Stimulated activated CD4-positive, alpha-beta T cell treated with anti-CD3 and anti-CD28 coated beads, TNF-alpha, amount 100 ng/mL, for 48 hours (primary cell): ENCODE measurements at regions not wholly inside any gene's neighbourhood (a gene's known extent, or its start where the extent isn't known, plus 50 kb on each side); places are given as distances from the start of the nearest gene placed in this dataset.
"Not testable (repeated sequence)": the region's sequence is repeated elsewhere in the genome, so short reads cannot be mapped to it uniquely, and the experiment has no call there.

Experiments used
- DNase-seq, 3 donors: peaks; one replicate each; pipeline ENCODE4 v3.0.0-alpha.2; 2020; ENCODE audit warnings: low read depth in 3 of 3

DNA sequence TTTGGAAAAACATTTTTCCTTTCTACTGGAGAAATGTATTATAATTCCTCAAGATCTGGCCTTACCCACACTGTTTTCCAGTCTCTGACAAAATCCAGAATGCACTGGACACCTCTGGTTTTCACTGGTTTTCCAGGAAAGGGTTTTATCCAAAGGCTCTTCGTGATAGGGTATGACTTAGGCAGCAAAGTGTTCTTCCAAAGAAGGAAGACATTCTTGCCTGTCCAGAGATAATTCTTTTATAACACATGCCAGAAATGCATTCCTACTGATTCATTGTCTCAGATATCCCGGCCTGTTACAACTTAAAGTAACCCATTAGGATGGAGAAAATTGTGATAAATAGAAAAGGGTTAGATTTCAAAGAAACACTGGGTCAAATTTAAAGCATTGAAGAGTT lies 2343.1 kb downstream of the PCDH7 start:
- no peak for DNase-seq

DNA sequence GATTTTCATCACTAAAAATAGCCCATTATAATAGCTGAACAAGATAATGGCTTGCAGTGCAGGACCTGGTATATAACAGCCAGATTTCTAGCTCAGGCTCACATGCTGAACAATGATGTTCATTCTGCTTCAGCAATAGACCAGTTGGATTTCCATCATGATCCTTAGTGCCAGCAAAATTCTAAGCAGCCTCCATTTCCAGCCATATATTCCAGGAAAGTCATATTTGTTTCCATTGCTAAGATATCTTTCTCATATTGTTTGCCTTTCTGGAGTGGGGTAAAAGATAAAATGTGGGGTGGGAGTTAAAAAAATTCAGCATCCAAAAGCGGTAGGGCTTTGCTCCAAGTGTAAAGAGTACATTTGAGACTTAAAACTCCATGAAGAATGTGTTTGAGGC lies 2344.1 kb downstream of the PCDH7 start:
- no peak for DNase-seq

DNA sequence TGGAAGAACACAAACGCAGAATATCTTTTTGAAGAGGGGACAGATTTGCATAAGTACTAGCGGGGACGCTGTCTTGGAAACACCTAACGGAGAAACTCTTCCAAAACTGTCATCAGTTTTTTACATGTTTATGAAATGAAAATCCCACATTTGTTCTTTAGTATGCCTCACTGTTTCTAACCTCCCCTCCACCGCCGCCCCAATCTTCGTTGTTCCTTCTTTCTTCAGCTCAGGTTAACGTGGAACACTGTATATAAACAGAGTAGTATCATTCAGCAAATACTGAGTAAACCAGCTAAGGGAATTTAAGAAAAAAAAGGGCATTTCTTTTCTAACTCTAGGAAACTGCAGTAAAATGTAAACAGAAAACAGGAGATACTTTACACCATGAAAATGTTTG lies 2345.6 kb downstream of the PCDH7 start:
- no peak for DNase-seq

DNA sequence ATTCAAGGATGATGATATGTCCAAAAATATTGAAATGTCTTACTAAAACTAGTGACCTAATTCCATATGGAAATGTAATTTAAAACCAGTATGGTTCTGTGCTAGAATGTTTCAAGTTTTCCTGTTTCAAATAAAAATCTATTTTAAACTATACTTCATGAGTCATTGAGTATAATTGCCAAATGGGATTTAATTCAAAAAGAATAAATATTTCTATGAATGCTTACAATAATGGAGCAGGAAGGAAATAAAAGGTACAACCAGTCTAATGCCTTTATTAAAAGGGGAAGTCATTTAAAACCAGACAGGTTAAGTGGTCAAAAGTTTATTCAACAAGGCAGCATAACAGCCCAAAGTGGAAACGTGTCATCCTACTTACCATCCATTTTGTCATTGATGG lies 2347.1 kb downstream of the PCDH7 start:
- no peak for DNase-seq

- DNase-seq: no peak
These were observed 2348.4 kb downstream of the PCDH7 start for GRCh38 chr4:33068539-33068938.

- no peak for DNase-seq
These were observed 2351.4 kb downstream of the PCDH7 start for GRCh38 chr4:33071535-33071934.

GRCh38 chr4:33072298-33073089 lies 2352.3 kb downstream of the PCDH7 start:
- DNase-seq: no peak

GRCh38 chr4:33073811-33074210 lies 2353.6 kb downstream of the PCDH7 start:
- no peak for DNase-seq

- no peak for DNase-seq
These were observed 2358.0 kb downstream of the PCDH7 start for GRCh38 chr4:33078145-33078544.

GRCh38 chr4:33080275-33080674 lies 2360.1 kb downstream of the PCDH7 start:
- DNase-seq: no peak

DNA sequence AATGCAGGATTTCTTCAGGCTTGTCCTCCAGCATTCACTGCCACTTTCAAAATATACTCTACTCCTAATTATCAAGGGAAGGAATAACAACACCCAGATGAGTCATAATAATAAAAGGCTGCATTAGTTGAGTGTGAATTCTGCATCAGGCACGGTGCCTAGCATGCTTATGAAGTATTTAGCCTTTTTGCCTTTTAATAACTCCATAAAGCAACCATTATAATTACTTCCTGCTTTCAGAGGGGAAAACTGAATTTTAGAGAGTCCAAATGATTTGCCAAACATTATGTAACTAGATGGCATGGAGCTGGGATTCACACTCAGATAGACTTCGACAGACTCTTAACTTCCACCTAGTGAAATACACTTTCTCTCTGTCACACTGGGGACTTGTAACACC lies 2365.5 kb downstream of the PCDH7 start:
- DNase-seq: no peak

GRCh38 chr4:33086331-33086925 lies 2366.3 kb downstream of the PCDH7 start:
- DNase-seq: no peak

GRCh38 chr4:33088713-33089112 lies 2368.5 kb downstream of the PCDH7 start:
- DNase-seq: no peak

DNA sequence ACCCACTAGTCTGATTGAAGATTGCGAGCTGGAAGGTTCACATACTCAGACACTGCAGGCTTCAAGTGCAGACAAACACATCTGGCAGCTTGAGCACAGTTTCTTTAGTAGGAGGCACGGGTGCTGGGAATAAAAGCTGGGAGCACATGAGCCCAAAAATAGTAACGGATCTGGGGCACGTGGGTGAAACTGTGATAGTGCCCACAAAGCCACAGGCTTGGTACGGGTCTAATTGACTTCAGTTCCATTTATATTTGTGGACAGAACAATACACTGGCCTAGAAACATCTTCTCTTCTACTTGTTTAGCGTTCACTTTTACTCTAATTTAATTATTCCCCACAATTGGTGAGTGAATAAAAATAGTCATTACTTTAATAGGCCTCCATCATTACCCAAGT lies 2370.7 kb downstream of the PCDH7 start:
- DNase-seq: no peak

GRCh38 chr4:33091961-33092360 lies 2371.8 kb downstream of the PCDH7 start:
- no peak for DNase-seq

GRCh38 chr4:33104273-33104672 lies 2384.1 kb downstream of the PCDH7 start:
- no peak for DNase-seq

- no peak for DNase-seq
These were observed 2387.6 kb downstream of the PCDH7 start for GRCh38 chr4:33107814-33108213.

- DNase-seq: no peak
These were observed 2390.9 kb downstream of the PCDH7 start for GRCh38 chr4:33111117-33111516.

DNA sequence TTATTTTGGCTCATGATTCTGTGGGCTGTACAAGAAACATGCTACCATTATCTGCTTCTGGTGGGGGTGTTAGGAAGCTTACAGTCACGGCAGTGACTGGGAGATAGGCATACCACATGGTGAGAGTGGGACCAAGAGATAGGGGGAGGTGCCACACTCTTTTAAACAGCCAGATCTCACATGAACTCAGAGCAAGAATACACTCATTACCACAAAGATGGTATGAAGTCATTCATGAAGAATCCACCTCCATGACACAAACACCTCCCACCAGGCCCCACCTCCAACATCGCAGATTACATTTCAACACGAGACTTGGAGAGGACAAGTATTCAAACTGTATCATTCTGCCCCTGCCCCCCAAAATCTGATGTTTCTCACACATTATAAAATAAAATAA lies 2396.7 kb downstream of the PCDH7 start:
- no peak for DNase-seq

DNA sequence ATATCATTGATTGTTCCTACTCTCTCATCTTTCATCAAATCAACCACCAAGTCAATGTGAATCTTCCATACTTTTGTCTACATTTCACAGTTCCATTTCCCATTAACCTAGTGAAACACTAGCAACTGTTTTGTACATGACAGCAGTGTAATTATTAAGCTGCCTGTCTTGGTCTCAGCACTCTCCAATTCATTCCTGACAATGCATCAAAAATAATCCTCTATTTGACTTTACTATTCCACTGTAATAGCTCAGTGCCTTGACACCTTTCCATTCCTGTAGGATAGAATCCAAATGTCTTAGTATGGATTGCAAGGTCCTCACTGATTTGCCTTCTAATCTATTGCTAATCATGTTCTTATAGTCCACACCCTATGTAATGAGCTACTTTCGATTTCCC lies 2405.8 kb downstream of the PCDH7 start:
- DNase-seq: no peak

DNA sequence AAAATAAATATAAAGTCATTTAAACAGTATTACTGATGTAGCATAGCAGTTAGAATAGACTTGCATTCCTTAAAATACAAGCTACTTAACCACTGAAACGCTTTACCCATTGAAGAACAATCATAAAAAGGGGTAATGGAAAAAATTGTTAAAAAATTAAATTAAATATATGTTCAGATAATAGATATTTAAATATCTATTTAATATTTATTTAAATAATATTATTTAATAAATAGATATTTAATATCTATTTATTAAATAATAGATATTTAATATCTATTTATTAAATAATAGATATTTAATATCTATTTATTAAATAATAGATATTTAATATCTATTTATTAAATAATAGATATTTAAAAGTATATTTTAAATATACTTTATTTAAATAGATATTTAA lies 2410.5 kb downstream of the PCDH7 start:
- not testable (repeated sequence) for DNase-seq

DNA sequence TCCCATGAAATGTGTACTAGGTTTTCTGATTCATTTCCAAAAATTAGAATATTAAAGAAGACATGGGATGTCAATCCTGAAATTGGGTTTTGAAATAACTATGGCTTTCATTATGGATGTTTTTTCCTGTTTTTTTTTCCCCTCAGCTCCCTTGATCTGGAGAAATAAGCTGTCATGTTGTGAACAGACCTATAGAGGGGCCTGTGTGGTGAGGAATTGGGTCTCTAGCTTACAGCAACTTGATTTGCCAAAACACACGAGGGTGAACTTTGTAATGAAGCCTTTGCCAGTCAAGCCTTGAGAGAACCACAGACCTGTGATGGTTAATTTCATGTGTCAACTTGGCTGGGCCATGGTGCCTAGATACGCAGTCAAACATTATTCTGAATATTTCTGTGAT lies 2413.6 kb downstream of the PCDH7 start:
- no peak for DNase-seq

- no peak for DNase-seq
These were observed 2414.2 kb downstream of the PCDH7 start for GRCh38 chr4:33134366-33134765.
